HepG2 (cell line): ENCODE measurements at regions not wholly inside any gene's neighbourhood (a gene's known extent, or its start where the extent isn't known, plus 50 kb on each side); places are given as distances from the start of the nearest gene placed in this dataset.
A peak's percentile ranks its signal among the peaks of the same experiment; 100 is the strongest.

Source experiments
- ARID2 ChIP-seq: sonication (generic); formaldehyde crosslinking; IDR thresholded peaks from 2 replicates; pipeline ENCODE4 v1.8.1; 2022; ENCODE audit warnings: mild to moderate bottlenecking, missing genetic modification reagents, borderline replicate concordance
- BCL6 ChIP-seq: IDR thresholded peaks from 2 replicates; pipeline ENCODE4 v1.6.1; 2016; ENCODE audit warnings: missing genetic modification reagents, missing compliant biosample characterization
- BCLAF1 ChIP-seq: fragments of 450-650 bp; IDR thresholded peaks from 2 replicates; pipeline ENCODE4 v1.6.1; 2017; ENCODE audit warnings: mild to moderate bottlenecking
- CC2D1A ChIP-seq: sonication (generic); formaldehyde crosslinking; IDR thresholded peaks from 2 replicates; pipeline ENCODE4 v1.8.1; 2023; ENCODE audit warnings: mild to moderate bottlenecking, missing genetic modification reagents
- CERS6 ChIP-seq: sonication (generic); formaldehyde crosslinking; IDR thresholded peaks from 2 replicates; pipeline ENCODE4 v1.5.0; 2020; ENCODE audit warnings: missing genetic modification reagents
- ELF1 ChIP-seq: sonication (generic); formaldehyde crosslinking; IDR thresholded peaks from 2 replicates; pipeline ENCODE4 v1.4.0; 2020; ENCODE audit warnings: missing genetic modification reagents
- FOXC1 ChIP-seq: sonication (generic); formaldehyde crosslinking; IDR thresholded peaks from 2 replicates; pipeline ENCODE4 v1.8.0; 2022; ENCODE audit warnings: mild to moderate bottlenecking, missing genetic modification reagents, borderline replicate concordance
- HNF4A ChIP-seq: sonication (generic); formaldehyde crosslinking; IDR thresholded peaks from 2 replicates; pipeline ENCODE4 v1.4.0; 2020; ENCODE audit warnings: missing genetic modification reagents
- POLR2AphosphoS5 ChIP-seq: IDR thresholded peaks from 2 replicates; pipeline ENCODE4 v1.6.1; 2012; ENCODE audit warnings: low read depth, low read length
- PRDM15 ChIP-seq: sonication (generic); formaldehyde crosslinking; IDR thresholded peaks from 2 replicates; pipeline ENCODE4 v1.4.0; 2020; ENCODE audit warnings: missing genetic modification reagents
- PTBP1 ChIP-seq: fragments of 200-400 bp; formaldehyde crosslinking; IDR thresholded peaks from 2 replicates; pipeline ENCODE4 v1.6.1; 2018; ENCODE audit warnings: low read length, low read depth; ENCODE audit not compliant: poor library complexity, severe bottlenecking
- RELA ChIP-seq: sonication (generic); formaldehyde crosslinking; IDR thresholded peaks from 2 replicates; pipeline ENCODE4 v1.4.0; 2020; ENCODE audit warnings: missing genetic modification reagents
- SIX1 ChIP-seq: sonication (generic); formaldehyde crosslinking; IDR thresholded peaks from 2 replicates; pipeline ENCODE4 v1.4.0; 2020; ENCODE audit warnings: missing genetic modification reagents, borderline replicate concordance
- SRSF4 ChIP-seq: fragments of 200-400 bp; formaldehyde crosslinking; IDR thresholded peaks from one replicate; pipeline ENCODE4 v1.6.1; 2018; ENCODE audit warnings: mild to moderate bottlenecking, low read depth, low read length, moderate library complexity; ENCODE audit not compliant: poor library complexity, severe bottlenecking
- TCF12 ChIP-seq, 2 experiments: fragments of 450-650 bp in 1 of 2; sonication (generic) in 1 of 2; formaldehyde crosslinking in 1 of 2; IDR thresholded peaks; 2 replicates each; pipeline versions ENCODE4 v1.6.1 to v1.8.0; 2017 to 2022; ENCODE audit warnings: antibody characterized with exemption in 1 of 2, mild to moderate bottlenecking in 1 of 2, missing genetic modification reagents in 1 of 2, moderate library complexity in 1 of 2
- TFE3 ChIP-seq: IDR thresholded peaks from 2 replicates; pipeline ENCODE4 v1.6.1; 2016
- ZBTB3 ChIP-seq: sonication (generic); formaldehyde crosslinking; IDR thresholded peaks from 2 replicates; pipeline ENCODE4 v1.4.0; 2020; ENCODE audit warnings: low read depth, mild to moderate bottlenecking, moderate library complexity, missing genetic modification reagents, borderline replicate concordance
- ZNF17 ChIP-seq: sonication (generic); formaldehyde crosslinking; IDR thresholded peaks from 2 replicates; pipeline ENCODE4 v1.5.0; 2020; ENCODE audit warnings: mild to moderate bottlenecking, missing genetic modification reagents
- ZNF205 ChIP-seq: IDR thresholded peaks from 2 replicates; pipeline ENCODE4 v1.6.1; 2018; ENCODE audit warnings: missing biosample characterization, missing genetic modification reagents
- ZNF24 ChIP-seq: fragments of 450-650 bp; IDR thresholded peaks from 2 replicates; pipeline ENCODE4 v1.6.1; 2017; ENCODE audit warnings: antibody characterized with exemption, mild to moderate bottlenecking
- ZNF446 ChIP-seq: sonication (generic); formaldehyde crosslinking; IDR thresholded peaks from 2 replicates; pipeline ENCODE4 v1.5.0; 2020; ENCODE audit warnings: mild to moderate bottlenecking, missing genetic modification reagents
- ZNF501 ChIP-seq: sonication (generic); formaldehyde crosslinking; IDR thresholded peaks from 2 replicates; pipeline ENCODE4 v1.5.1; 2020; ENCODE audit warnings: mild to moderate bottlenecking, moderate library complexity, missing genetic modification reagents
- ZNF777 ChIP-seq: sonication (generic); formaldehyde crosslinking; IDR thresholded peaks from 2 replicates; pipeline ENCODE4 v1.4.0; 2020; ENCODE audit warnings: missing genetic modification reagents
- ZNF878 ChIP-seq: sonication (generic); formaldehyde crosslinking; IDR thresholded peaks from 2 replicates; pipeline ENCODE4 v1.8.1; 2023; ENCODE audit warnings: mild to moderate bottlenecking, missing genetic modification reagents, moderate library complexity

- TF ChIP-seq ELF1 (CRISPR knock-in tag) (no peak), CERS6 (no peak), ZNF205 (CRISPR knock-in tag) (0 out of 2 replicates have a peak, but pooled peaks have one; percentile 30), BCL6 (CRISPR knock-in tag) (0 out of 2 replicates have a peak, but pooled peaks have one; percentile 31), SRSF4 (no peak), BCLAF1 (no peak), PRDM15 (no peak), FOXC1 (CRISPR knock-in tag) (no peak), ZNF24 (no peak), POLR2AphosphoS5 (no peak), CC2D1A (CRISPR knock-in tag) (no peak), HNF4A (CRISPR knock-in tag) (peak; percentile 63), PTBP1 (no peak), ZNF501 (CRISPR knock-in tag) (no peak), ZNF446 (no peak), RELA (CRISPR knock-in tag) (no peak), ZBTB3 (CRISPR knock-in tag) (peak; percentile 96; the same call in 1 of the 2 replicates), SIX1 (CRISPR knock-in tag) (no peak), ARID2 (CRISPR knock-in tag) (no peak), ZNF17 (CRISPR knock-in tag) (no peak), TCF12 (IDR thresholded peaks at IDR 0.05) (no peak), TCF12 (CRISPR knock-in tag; IDR thresholded peaks at IDR 0.05) (no peak), ZNF878 (CRISPR knock-in tag) (no peak), TFE3 (CRISPR knock-in tag) (peak; percentile 68; the same call in 1 of the 2 replicates), ZNF777 (CRISPR knock-in tag) (no peak)
Measured at GRCh38 chr10:78853864-78854263, 214.9 kb upstream of the ZMIZ1 start (continued).
